ENCODE measurements at regions not wholly inside any gene's neighbourhood (a gene's known extent, or its start where the extent isn't known, plus 50 kb on each side); places are given as distances from the start of the nearest gene placed in this dataset.

- no peaks in the 10 kb centered on the region for H3K79me1 ChIP-seq (ENCODE audit: low read depth, low read length)
- no peak overlapping the region for H2AFZ ChIP-seq (ENCODE audit: low read length)
- no peak for TF ChIP-seq CTCF (IDR thresholded peaks at IDR 0.05; ENCODE audit: control extremely low read depth in 1 of 3, insufficient read depth in 1 of 3, low read depth in 1 of 3, low read length in 3 of 3)
- no peak overlapping the region for H3K9ac ChIP-seq (replicated peaks in 1 of 4; ENCODE audit: extremely low read depth in 1 of 4, low read depth in 3 of 4, low read length in 3 of 4)
- H3K27ac ChIP-seq (ENCODE audit: low read depth, low read length): no peak overlapping the region
- H2BK20ac ChIP-seq (ENCODE audit: low read length): no peak overlapping the region
- H4K20me1 ChIP-seq (replicated peaks in 1 of 2; ENCODE audit: control insufficient read depth in 1 of 2, insufficient read depth in 2 of 2, low read length in 2 of 2): no peaks in the 10 kb centered on the region
- H3K23ac ChIP-seq (ENCODE audit: insufficient read length): no peak overlapping the region
- H3K4me3 ChIP-seq (ENCODE audit: extremely low read depth in 1 of 4, insufficient read depth in 2 of 4, low read depth in 3 of 4, low read length in 4 of 4): no peak overlapping the region
- no peaks in the 10 kb centered on the region for H3K79me2 ChIP-seq (ENCODE audit: control insufficient read depth in 1 of 2, insufficient read depth in 2 of 2, low read length in 2 of 2)
- no peak overlapping the region for H4K91ac ChIP-seq (replicated peaks; ENCODE audit: insufficient read length, low read length)
- H4K5ac ChIP-seq (ENCODE audit: insufficient read length, low read depth, low read length): no peak overlapping the region
- 57% methylated on average over 1 of the region's 1 CpG; no CpG with 5 or more reads in 1 of the 2 experiments for WGBS, 2 experiments (ENCODE audit: extremely low coverage in 1 of 2, insufficient coverage in 1 of 2, insufficient read length in 1 of 2, insufficient replicate concordance in 2 of 2, low coverage in 1 of 2, low lambda C conversion rate in 2 of 2, missing lambda C conversion rate in 1 of 2)
- DNase-seq (ENCODE audit: low read depth in 1 of 2, low spot score in 2 of 2): no peak
- no peaks in the 10 kb centered on the region for H3K23me2 ChIP-seq (ENCODE audit: low read depth, low read length)
- no peaks in the 10 kb centered on the region for H3K36me3 ChIP-seq (ENCODE audit: control insufficient read depth in 2 of 4, insufficient read depth in 4 of 4, low read length in 3 of 4)
- no peak overlapping the region for H2BK15ac ChIP-seq (ENCODE audit: low read length)
- H3K14ac ChIP-seq (ENCODE audit: insufficient read length): no peak overlapping the region
- H2AK5ac ChIP-seq (ENCODE audit: low read depth, low read length): no peak overlapping the region
- H2BK12ac ChIP-seq (ENCODE audit: low read depth, low read length): no peak overlapping the region
- H3K4me1 ChIP-seq (replicated peaks in 1 of 4; ENCODE audit: control insufficient read depth in 3 of 4, insufficient read depth in 4 of 4, low read length in 3 of 4): no peaks in the 10 kb centered on the region
- H3K9me3 ChIP-seq (ENCODE audit: insufficient read depth in 2 of 2, low read depth in 1 of 2, low read length in 1 of 2): peaks cover 0 to 8% of the 10 kb centered on the region in 2 experiments; a peak in 1 of 4 replicates
- H3K18ac ChIP-seq (ENCODE audit: extremely low read depth, low read length): no peak overlapping the region
- H3K56ac ChIP-seq (replicated peaks; ENCODE audit: insufficient read length, low read depth, low read length): no peak overlapping the region
- no peak overlapping the region for H3K4me2 ChIP-seq (ENCODE audit: insufficient read depth in 1 of 2, low read depth in 2 of 2, low read length in 2 of 2)
- no peak overlapping the region for H2BK5ac ChIP-seq (ENCODE audit: low read depth, low read length)
- CTCF ChIA-PET (ENCODE audit: partially characterized antibody): interaction anchor here (0.7 kb wide), 1 partner anchor 52 kb away, joined by 3 read pairs; no protein-coding TSS in a partner anchor
- no peaks in the 10 kb centered on the region for H3K27me3 ChIP-seq (replicated peaks in 1 of 4; ENCODE audit: control insufficient read depth in 3 of 4, extremely low read depth in 1 of 4, insufficient read depth in 3 of 4, low read length in 3 of 4)
- H3K4ac ChIP-seq (replicated peaks; ENCODE audit: insufficient read length, low read depth, low read length): no peak overlapping the region
- POLR2A ChIA-PET (ENCODE audit: partially characterized antibody): no interaction called here
- H2BK120ac ChIP-seq (replicated peaks; ENCODE audit: low read depth, low read length): no peak overlapping the region
- no peak for FAIRE-seq
- H4K8ac ChIP-seq (ENCODE audit: extremely low read depth, insufficient read depth, low read length): no peak overlapping the region
Observed at GRCh38 chr21:23792300-23792699, 1815.0 kb downstream of the MRPL39 start.
